Thyroid gland (tissue), 4 donors: ENCODE measurements at regions not wholly inside any gene's neighbourhood (a gene's known extent, or its start where the extent isn't known, plus 50 kb on each side); places are given as distances from the start of the nearest gene placed in this dataset.

ENCODE experiments used
- DNase-seq, 2 donors: peaks; one replicate each; pipeline ENCODE4 v3.0.0-alpha.2; 2019
- H3K27ac ChIP-seq, 3 donors: fragments of 200-600 bp; sonication (generic); 1 replicate in 2 of 3; 2 replicates in 1 of 3; pipeline ENCODE4 v1.5.1; 2016 to 2019; ENCODE audit warnings: mild to moderate bottlenecking in 1 of 3, moderate library complexity in 1 of 3
- H3K27me3 ChIP-seq: fragments of 200-600 bp; sonication (generic); one replicate; pipeline ENCODE4 v1.5.1; 2019
- H3K36me3 ChIP-seq, 2 donors: fragments of 200-600 bp; sonication (generic); one replicate each; pipeline ENCODE4 v1.5.1; 2016 to 2019
- H3K4me1 ChIP-seq, 2 donors: fragments of 200-600 bp; sonication (generic); one replicate each; pipeline ENCODE4 v1.5.1; 2017 to 2019
- H3K4me3 ChIP-seq, 3 donors: fragments of 200-600 bp; sonication (generic); replicated peaks in 1 of 3; 1 replicate in 2 of 3; 2 replicates in 1 of 3; pipeline ENCODE4 v1.5.1; 2016; ENCODE audit warnings: mild to moderate bottlenecking in 1 of 3
- H3K9me3 ChIP-seq: fragments of 200-600 bp; sonication (generic); one replicate; pipeline ENCODE4 v1.5.1; 2017
- POLR2A ChIP-seq, 2 donors: fragments of 450-650 bp; IDR thresholded peaks; one replicate each; pipeline ENCODE4 v1.6.1; 2017; ENCODE audit warnings: antibody characterized with exemption in 2 of 2, mild to moderate bottlenecking in 2 of 2, moderate library complexity in 1 of 2
- WGBS, 2 donors: methylation state at CpG; one replicate each; pipeline ENCODE4 v1.1.5; 2017; 5-methylcytosine and 5-hydroxymethylcytosine counted together
- intact Hi-C: fragments of 100-400 bp; cut with DNase I; formaldehyde crosslinking; loops from one replicate; pipeline ENCODE4 v1.15.1; 2023
- TF ChIP-seq, protein P1 (sequence below), 6 experiments: fragments of 200-600 bp in 3 of 6; fragments of 450-650 bp in 3 of 6; sonication (generic) in 3 of 6; IDR thresholded peaks; one replicate each; pipeline ENCODE4 v1.5.1; 2016 to 2019; ENCODE audit warnings: antibody characterized with exemption in 6 of 6, mild to moderate bottlenecking in 2 of 6, inconsistent platforms in 1 of 6, moderate library complexity in 1 of 6

DNA sequence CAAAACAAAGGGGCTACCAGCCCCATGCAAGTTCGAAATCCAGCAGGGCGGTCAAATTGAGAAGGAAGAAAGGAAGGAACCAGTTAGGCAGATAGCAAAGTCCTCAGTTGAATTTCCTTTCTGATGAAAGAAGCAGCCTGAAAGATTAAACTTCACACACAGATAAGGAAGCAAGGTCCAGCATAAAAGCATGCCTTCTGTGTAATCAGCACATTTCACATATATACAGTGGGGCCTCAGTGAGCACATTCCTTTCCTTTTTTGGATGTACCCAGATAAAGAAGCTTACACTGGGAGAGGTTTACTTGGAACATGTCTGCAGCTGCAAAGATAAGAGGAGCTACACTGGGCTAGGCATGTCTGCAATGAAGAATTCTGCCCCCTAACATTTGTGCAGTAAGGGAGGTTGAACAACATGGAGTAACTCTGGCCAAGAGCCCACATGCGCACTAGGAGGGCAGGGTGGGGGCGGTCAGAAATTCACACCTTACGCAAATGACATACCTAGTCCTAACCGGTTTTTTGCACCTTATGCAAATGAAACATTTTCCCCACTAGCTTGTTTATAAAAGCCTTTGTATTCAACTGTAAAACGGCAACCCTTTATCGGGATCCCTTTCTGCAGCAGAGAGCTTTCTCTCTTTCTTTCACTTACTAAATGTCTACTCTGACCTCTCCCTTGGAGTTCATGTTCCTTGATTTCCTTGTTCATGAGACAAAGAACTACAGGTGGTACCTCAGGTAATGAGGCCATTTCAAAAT, 149.7 kb upstream of the FBXL17 start:
- H3K36me3 ChIP-seq, result no peaks in the 10 kb centered on the region
- no peaks in the 10 kb centered on the region for H3K4me1 ChIP-seq
- no peak overlapping the region for H3K4me3 ChIP-seq
- 81 to 92% methylated on average over 8 of the region's 8 CpGs for WGBS, 2 donors
- H3K9me3 ChIP-seq, result no peaks in the 10 kb centered on the region
- DNase-seq, result no peak
- intact Hi-C loops, result no loop called here
- no peak overlapping the region for H3K27ac ChIP-seq
- TF ChIP-seq, protein P1, sequence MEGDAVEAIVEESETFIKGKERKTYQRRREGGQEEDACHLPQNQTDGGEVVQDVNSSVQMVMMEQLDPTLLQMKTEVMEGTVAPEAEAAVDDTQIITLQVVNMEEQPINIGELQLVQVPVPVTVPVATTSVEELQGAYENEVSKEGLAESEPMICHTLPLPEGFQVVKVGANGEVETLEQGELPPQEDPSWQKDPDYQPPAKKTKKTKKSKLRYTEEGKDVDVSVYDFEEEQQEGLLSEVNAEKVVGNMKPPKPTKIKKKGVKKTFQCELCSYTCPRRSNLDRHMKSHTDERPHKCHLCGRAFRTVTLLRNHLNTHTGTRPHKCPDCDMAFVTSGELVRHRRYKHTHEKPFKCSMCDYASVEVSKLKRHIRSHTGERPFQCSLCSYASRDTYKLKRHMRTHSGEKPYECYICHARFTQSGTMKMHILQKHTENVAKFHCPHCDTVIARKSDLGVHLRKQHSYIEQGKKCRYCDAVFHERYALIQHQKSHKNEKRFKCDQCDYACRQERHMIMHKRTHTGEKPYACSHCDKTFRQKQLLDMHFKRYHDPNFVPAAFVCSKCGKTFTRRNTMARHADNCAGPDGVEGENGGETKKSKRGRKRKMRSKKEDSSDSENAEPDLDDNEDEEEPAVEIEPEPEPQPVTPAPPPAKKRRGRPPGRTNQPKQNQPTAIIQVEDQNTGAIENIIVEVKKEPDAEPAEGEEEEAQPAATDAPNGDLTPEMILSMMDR (IDR thresholded peaks at IDR 0.05), result no peak
- TF ChIP-seq POLR2A (IDR thresholded peaks at IDR 0.05), result no peak
- H3K27me3 ChIP-seq, result no peaks in the 10 kb centered on the region

DNA sequence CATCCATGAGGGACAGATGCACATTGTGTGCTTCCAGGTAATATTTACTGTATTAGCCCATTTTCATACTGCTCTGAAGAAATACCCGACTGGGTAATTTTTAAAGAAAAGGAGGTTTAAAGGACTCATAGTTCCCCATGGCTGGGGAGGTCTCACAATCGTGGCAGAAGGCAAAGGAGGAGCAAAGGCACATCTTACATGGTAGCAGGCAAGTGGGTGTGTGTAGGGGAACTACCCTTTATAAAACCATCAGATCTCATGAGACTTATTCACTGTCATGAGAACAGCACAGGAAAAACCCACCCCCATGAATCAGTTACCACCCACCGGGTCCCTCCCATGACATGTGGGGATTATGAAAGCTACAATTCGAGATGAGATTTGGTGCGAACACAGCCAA, 148.8 kb upstream of the FBXL17 start:
- TF ChIP-seq POLR2A (IDR thresholded peaks at IDR 0.05), result no peak
- TF ChIP-seq, protein P1 (IDR thresholded peaks at IDR 0.05), result no peak
- H3K36me3 ChIP-seq, result no peaks in the 10 kb centered on the region
- no peaks in the 10 kb centered on the region for H3K9me3 ChIP-seq
- WGBS, 2 donors, result 89 to 90% methylated on average over 5 of the region's 5 CpGs
- H3K4me3 ChIP-seq, result no peak overlapping the region
- H3K27me3 ChIP-seq, result no peaks in the 10 kb centered on the region
- intact Hi-C loops, result no loop called here
- no peaks in the 10 kb centered on the region for H3K4me1 ChIP-seq
- H3K27ac ChIP-seq, result no peak overlapping the region
- no peak for DNase-seq

DNA sequence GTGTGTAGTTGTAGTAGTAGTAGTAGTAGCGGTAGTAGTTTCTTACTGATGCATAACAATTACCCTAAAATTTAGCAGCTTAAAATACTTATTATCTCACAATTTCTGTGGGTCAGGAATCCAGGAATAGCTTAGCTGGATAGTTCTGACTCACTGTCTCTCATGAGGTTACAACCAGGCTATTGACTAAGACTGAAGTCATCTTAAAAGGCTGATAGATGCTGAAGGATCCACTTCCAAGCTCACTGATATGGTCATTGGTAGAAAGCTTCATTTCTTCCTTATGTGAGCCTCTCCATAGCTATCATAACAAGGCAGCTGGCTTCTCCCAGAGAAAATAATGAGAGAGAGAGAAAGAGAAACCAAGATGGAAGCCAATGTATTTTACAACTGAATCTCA, 147.5 kb upstream of the FBXL17 start:
- no peaks in the 10 kb centered on the region for H3K27me3 ChIP-seq
- TF ChIP-seq, protein P1 (IDR thresholded peaks at IDR 0.05), result no peak
- TF ChIP-seq POLR2A (IDR thresholded peaks at IDR 0.05), result no peak
- no peaks in the 10 kb centered on the region for H3K4me1 ChIP-seq
- WGBS, 2 donors, result 54 to 100% methylated on average over 1 of the region's 1 CpG
- DNase-seq, result no peak
- no peak overlapping the region for H3K27ac ChIP-seq
- intact Hi-C loops, result no loop called here
- no peaks in the 10 kb centered on the region for H3K36me3 ChIP-seq
- no peaks in the 10 kb centered on the region for H3K9me3 ChIP-seq
- no peak overlapping the region for H3K4me3 ChIP-seq

DNA sequence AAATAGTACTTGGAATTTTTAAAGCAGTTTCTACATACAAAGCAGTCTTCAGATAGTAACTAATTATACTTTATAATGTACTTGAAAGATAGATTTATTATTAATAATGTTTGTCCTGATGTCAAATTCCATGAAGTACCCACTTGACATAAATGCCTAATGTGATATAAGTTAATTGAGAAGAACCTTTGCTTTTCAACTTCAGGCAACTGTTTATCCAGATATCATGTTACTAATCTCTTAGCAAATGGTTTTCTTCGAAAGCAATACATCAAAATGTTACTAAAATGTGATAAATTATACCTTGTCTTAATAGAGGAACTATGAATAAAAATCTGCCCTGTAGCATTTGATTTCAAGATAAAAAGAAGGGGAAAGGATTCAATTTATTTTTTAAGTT, 146.8 kb upstream of the FBXL17 start:
- H3K36me3 ChIP-seq, result no peaks in the 10 kb centered on the region
- no peaks in the 10 kb centered on the region for H3K9me3 ChIP-seq
- H3K4me1 ChIP-seq, result no peaks in the 10 kb centered on the region
- 71 to 72% methylated on average over 1 of the region's 1 CpG for WGBS, 2 donors
- no peaks in the 10 kb centered on the region for H3K27me3 ChIP-seq
- intact Hi-C loops, result no loop called here
- DNase-seq, result no peak
- no peak overlapping the region for H3K4me3 ChIP-seq
- no peak for TF ChIP-seq POLR2A (IDR thresholded peaks at IDR 0.05)
- TF ChIP-seq, protein P1 (IDR thresholded peaks at IDR 0.05), result no peak
- H3K27ac ChIP-seq, result no peak overlapping the region

DNA sequence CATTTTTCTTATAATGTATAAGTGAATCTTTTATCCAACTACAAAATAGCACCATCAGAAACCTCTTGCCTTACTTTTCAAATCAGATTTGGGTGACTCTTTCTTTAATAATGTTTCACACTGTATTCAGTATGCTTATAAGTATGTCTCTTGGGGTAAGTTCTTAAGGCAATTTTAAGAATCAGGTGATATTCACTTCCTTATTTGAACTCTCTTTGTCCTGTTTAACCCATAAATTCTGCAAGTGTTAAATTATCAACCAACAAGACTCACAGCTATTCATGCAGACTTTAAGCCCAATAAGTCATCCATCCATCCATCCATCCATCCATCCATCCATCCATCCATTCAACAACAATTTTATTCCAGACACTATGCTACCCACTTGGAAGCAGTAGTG, 142.7 kb upstream of the FBXL17 start:
- H3K27ac ChIP-seq, result no peak overlapping the region

More for the DNA sequence above, 142.7 kb upstream of the FBXL17 start:
- Histone ChIP-seq H3K27me3 (no peaks in the 10 kb centered on the region), H3K9me3 (no peaks in the 10 kb centered on the region), H3K4me3 (no peak overlapping the region), H3K36me3 (no peaks in the 10 kb centered on the region), H3K4me1 (no peaks in the 10 kb centered on the region)
- intact Hi-C loops, result no loop called here
- no peak for DNase-seq
- TF ChIP-seq POLR2A (IDR thresholded peaks at IDR 0.05), result no peak
- TF ChIP-seq, protein P1 (IDR thresholded peaks at IDR 0.05), result no peak
